Endothelial cell of umbilical vein (primary cell): ENCODE measurements at regions not wholly inside any gene's neighbourhood (a gene's known extent, or its start where the extent isn't known, plus 50 kb on each side); places are given as distances from the start of the nearest gene placed in this dataset.

Experiments
- BruUV-seq: library from RNA; stranded (reverse); fragments of 400-500 nt; replicated peaks from 2 replicates; lab custom pipeline; 2021; lab: Mats Ljungman, UMichigan
- CTCF ChIA-PET: fragments of 300-600, 350-600 bp; sonication (Branson Sonifier 250); formaldehyde crosslinking; loops from one replicate; lab custom pipeline; 2021; ENCODE audit warnings: antibody characterized with exemption, inconsistent platforms; lab: Charles Lee
- POLR2A ChIA-PET: fragments of 300-600, 350-600 bp; sonication (Branson Sonifier 250); formaldehyde crosslinking; loops from one replicate; lab custom pipeline; 2021; ENCODE audit warnings: antibody characterized with exemption, inconsistent platforms; lab: Charles Lee
- DNase-seq: peaks from one replicate; pipeline ENCODE4 v3.0.0-alpha.2; 2011; ENCODE audit warnings: low read depth, low spot score
- FAIRE-seq: peaks from 2 replicates; lab custom pipeline; 2011; peaks lifted over from hg19 to GRCh38; lab: Jason Lieb, UNC
- H2AFZ ChIP-seq: 2 replicates; pipeline ENCODE4 v1.6.0; 2012; ENCODE audit warnings: low read depth, low read length, control low read depth, inconsistent platforms
- H3K27ac ChIP-seq: 2 replicates; pipeline ENCODE4 v1.5.1; 2011; ENCODE audit warnings: low read depth, mild to moderate bottlenecking, control low read depth, low read length, moderate library complexity; ENCODE audit not compliant: insufficient read depth
- H3K27me3 ChIP-seq, 2 experiments: 2 replicates each; pipeline versions ENCODE4 v1.6.0 to v1.6.1; 2011; ENCODE audit warnings: low read length in 2 of 2, mixed read lengths in 1 of 2; ENCODE audit not compliant: control insufficient read depth in 2 of 2, insufficient read depth in 2 of 2
- H3K36me3 ChIP-seq, 2 experiments: 2 replicates in 1 of 2; 3 replicates in 1 of 2; pipeline ENCODE4 v1.5.1; 2011; ENCODE audit warnings: low read length in 2 of 2, mild to moderate bottlenecking in 1 of 2, moderate library complexity in 1 of 2; ENCODE audit not compliant: control insufficient read depth in 2 of 2, insufficient read depth in 2 of 2; ENCODE audit errors: extremely low read depth in 1 of 2
- H3K4me1 ChIP-seq: 3 replicates; pipeline ENCODE4 v1.5.1; 2011; ENCODE audit warnings: mild to moderate bottlenecking, low read length; ENCODE audit not compliant: control insufficient read depth, insufficient read depth; ENCODE audit errors: extremely low read depth
- H3K4me2 ChIP-seq: 2 replicates; pipeline ENCODE4 v1.6.1; 2011; ENCODE audit warnings: low read length, control low read depth, mixed read lengths; ENCODE audit not compliant: insufficient read depth
- H3K4me3 ChIP-seq, 3 experiments: fragments of 200-600 bp in 1 of 3; sonication (generic), shearing (Covaris generic) in 1 of 3; replicated peaks in 1 of 3; 2 replicates each; pipeline ENCODE4 v1.5.1; 2011 to 2016; ENCODE audit warnings: control low read depth in 3 of 3, low read length in 3 of 3, mild to moderate bottlenecking in 2 of 3, inconsistent platforms in 1 of 3, low read depth in 1 of 3, moderate library complexity in 1 of 3; ENCODE audit not compliant: insufficient read depth in 1 of 3
- H3K79me2 ChIP-seq: 2 replicates; pipeline ENCODE4 v1.6.0; 2012; ENCODE audit warnings: low read length, inconsistent platforms; ENCODE audit not compliant: control insufficient read depth, insufficient read depth
- H3K9ac ChIP-seq: replicated peaks from 2 replicates; pipeline ENCODE3; 2011; ENCODE audit warnings: low read length, control low read depth; ENCODE audit not compliant: insufficient read depth; ENCODE audit errors: extremely low read depth
- H3K9me1 ChIP-seq: replicated peaks from 3 replicates; pipeline ENCODE4 v1.6.0; 2011; ENCODE audit warnings: mild to moderate bottlenecking, low read length; ENCODE audit not compliant: control insufficient read depth, insufficient read depth; ENCODE audit errors: extremely low read depth
- H3K9me3 ChIP-seq: replicated peaks from 2 replicates; pipeline ENCODE4 v1.5.1; 2012; ENCODE audit warnings: low read length, inconsistent platforms; ENCODE audit not compliant: control insufficient read depth, insufficient read depth
- H4K20me1 ChIP-seq: replicated peaks from 2 replicates; pipeline ENCODE3; 2011; ENCODE audit warnings: mild to moderate bottlenecking, low read length; ENCODE audit not compliant: control insufficient read depth, insufficient read depth; ENCODE audit errors: extremely low read depth
- EZH2 ChIP-seq: IDR thresholded peaks from 2 replicates; pipeline ENCODE4 v1.6.1; 2012; ENCODE audit warnings: borderline replicate concordance, low read depth, mild to moderate bottlenecking, moderate library complexity, low read length, inconsistent platforms; ENCODE audit not compliant: severe bottlenecking
- GATA2 ChIP-seq: IDR thresholded peaks from 2 replicates; pipeline ENCODE4 v1.7.0; 2011; ENCODE audit warnings: low read depth, mild to moderate bottlenecking, moderate library complexity, mixed read lengths, low read length; ENCODE audit not compliant: insufficient read length, insufficient read depth
- JUN ChIP-seq: IDR thresholded peaks from 2 replicates; pipeline ENCODE4 v1.6.1; 2011; ENCODE audit warnings: borderline replicate concordance, low read depth; ENCODE audit not compliant: insufficient read length, insufficient read depth
- MYC ChIP-seq: IDR thresholded peaks from one replicate; pipeline ENCODE4 v1.6.1; 2011; ENCODE audit warnings: mild to moderate bottlenecking, low read depth, low read length
- POLR2A ChIP-seq: IDR thresholded peaks from 2 replicates; pipeline ENCODE4 v1.6.1; 2012; ENCODE audit warnings: low read depth, mild to moderate bottlenecking, control low read depth, low read length
- POLR2AphosphoS5 ChIP-seq: IDR thresholded peaks from 2 replicates; pipeline ENCODE4 v1.6.1; 2012; ENCODE audit warnings: low read depth, mild to moderate bottlenecking, control low read depth, low read length, moderate library complexity; ENCODE audit not compliant: insufficient read depth
- dilution Hi-C: fragments of 300-500 bp; cut with MboI; formaldehyde crosslinking; loops from one replicate; pipeline ENCODE4 v1.15.0; 2019; ENCODE audit warnings: low sequenced_read_pairs; ENCODE audit not compliant: extremely low pct_ligation_motif_present
- intact Hi-C: fragments of 100-400 bp; cut with micrococcal nuclease; formaldehyde crosslinking; loops from one replicate; pipeline ENCODE4 v1.10.0; 2022
- TF ChIP-seq, protein P1 (sequence below), 2 donors: IDR thresholded peaks; 1 replicate in 1 of 2; 2 replicates in 1 of 2; pipeline ENCODE4 v1.5.1; 2011; ENCODE audit warnings: low read length in 2 of 2, mild to moderate bottlenecking in 2 of 2, moderate library complexity in 2 of 2, control low read depth in 1 of 2, inconsistent platforms in 1 of 2, low read depth in 1 of 2; ENCODE audit not compliant: insufficient read depth in 1 of 2; ENCODE audit errors: extremely low read depth in 1 of 2
- TF ChIP-seq, protein P2 (sequence below): IDR thresholded peaks from 2 replicates; pipeline ENCODE4 v1.6.1; 2011; ENCODE audit not compliant: insufficient read depth, insufficient read length

DNA sequence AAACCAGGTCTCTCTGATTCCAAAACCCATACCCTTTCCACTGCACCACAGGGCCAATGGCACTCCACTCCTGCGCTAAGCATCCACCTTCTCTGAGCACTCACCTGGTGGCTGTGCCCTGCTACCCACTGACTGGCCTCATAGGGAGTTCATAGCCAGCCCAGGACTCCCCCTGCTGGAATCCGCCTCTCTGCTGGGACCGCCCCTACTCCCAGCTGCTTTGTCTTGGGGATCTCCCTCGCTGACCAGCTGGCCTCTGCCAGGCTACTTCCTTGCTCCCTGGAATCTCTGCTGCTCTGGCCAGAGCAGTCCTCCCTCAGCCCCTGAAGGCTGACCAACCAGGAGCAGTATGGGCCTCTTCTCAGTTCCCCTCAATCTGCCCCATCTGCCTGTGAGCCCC lies 129.7 kb downstream of the FAXC start:
- POLR2A ChIA-PET: no interaction called here
- intact Hi-C loops: no loop called here
- no peaks in the 10 kb centered on the region for H3K4me1 ChIP-seq
- H3K36me3 ChIP-seq: no peaks in the 10 kb centered on the region
- CTCF ChIA-PET: no interaction called here
- no peak overlapping the region for H3K27ac ChIP-seq
- dilution Hi-C loops: no loop called here
- no peak overlapping the region for H3K4me2 ChIP-seq
- H3K9ac ChIP-seq: no peak overlapping the region
- H2AFZ ChIP-seq: no peak overlapping the region
- H3K27me3 ChIP-seq: no peaks in the 10 kb centered on the region
- no peak overlapping the region for H3K4me3 ChIP-seq
- no TSS peak for BruUV-seq
- H3K9me1 ChIP-seq: no peaks in the 10 kb centered on the region
- no peak for FAIRE-seq
- TF ChIP-seq POLR2AphosphoS5: no peak
- TF ChIP-seq, protein P1, sequence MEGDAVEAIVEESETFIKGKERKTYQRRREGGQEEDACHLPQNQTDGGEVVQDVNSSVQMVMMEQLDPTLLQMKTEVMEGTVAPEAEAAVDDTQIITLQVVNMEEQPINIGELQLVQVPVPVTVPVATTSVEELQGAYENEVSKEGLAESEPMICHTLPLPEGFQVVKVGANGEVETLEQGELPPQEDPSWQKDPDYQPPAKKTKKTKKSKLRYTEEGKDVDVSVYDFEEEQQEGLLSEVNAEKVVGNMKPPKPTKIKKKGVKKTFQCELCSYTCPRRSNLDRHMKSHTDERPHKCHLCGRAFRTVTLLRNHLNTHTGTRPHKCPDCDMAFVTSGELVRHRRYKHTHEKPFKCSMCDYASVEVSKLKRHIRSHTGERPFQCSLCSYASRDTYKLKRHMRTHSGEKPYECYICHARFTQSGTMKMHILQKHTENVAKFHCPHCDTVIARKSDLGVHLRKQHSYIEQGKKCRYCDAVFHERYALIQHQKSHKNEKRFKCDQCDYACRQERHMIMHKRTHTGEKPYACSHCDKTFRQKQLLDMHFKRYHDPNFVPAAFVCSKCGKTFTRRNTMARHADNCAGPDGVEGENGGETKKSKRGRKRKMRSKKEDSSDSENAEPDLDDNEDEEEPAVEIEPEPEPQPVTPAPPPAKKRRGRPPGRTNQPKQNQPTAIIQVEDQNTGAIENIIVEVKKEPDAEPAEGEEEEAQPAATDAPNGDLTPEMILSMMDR (IDR thresholded peaks at IDR 0.05; ENCODE audit: extremely low read depth in 1 of 2, insufficient read depth in 1 of 2, low read depth in 1 of 2, low read length in 2 of 2): peak in 1 of 2 donors; percentile 3
- no peak for TF ChIP-seq GATA2
- TF ChIP-seq, protein P2, sequence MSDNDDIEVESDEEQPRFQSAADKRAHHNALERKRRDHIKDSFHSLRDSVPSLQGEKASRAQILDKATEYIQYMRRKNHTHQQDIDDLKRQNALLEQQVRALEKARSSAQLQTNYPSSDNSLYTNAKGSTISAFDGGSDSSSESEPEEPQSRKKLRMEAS: no peak
- TF ChIP-seq JUN: no peak
- no peak for TF ChIP-seq EZH2
- no peak for TF ChIP-seq POLR2A
- TF ChIP-seq MYC: no peak
- no peaks in the 10 kb centered on the region for H3K9me3 ChIP-seq
- no peaks in the 10 kb centered on the region for H3K79me2 ChIP-seq
- no peaks in the 10 kb centered on the region for H4K20me1 ChIP-seq
- no peak for DNase-seq
